ENCODE measurements at regions not wholly inside any gene's neighbourhood (a gene's known extent, or its start where the extent isn't known, plus 50 kb on each side); places are given as distances from the start of the nearest gene placed in this dataset.

- no peaks in the 10 kb centered on the region for H3K9me3 ChIP-seq (ENCODE audit: insufficient read depth, low read depth, low read length)
- H3K4me3 ChIP-seq (ENCODE audit: low read length, poor library complexity, severe bottlenecking), result no peak overlapping the region
- H3K4me1 ChIP-seq (ENCODE audit: insufficient read depth, low read length, poor library complexity, severe bottlenecking), result no peaks in the 10 kb centered on the region
- no peaks in the 10 kb centered on the region for H3K27me3 ChIP-seq (ENCODE audit: insufficient read depth, low read length, poor library complexity, severe bottlenecking)
- H3K79me2 ChIP-seq (ENCODE audit: insufficient read depth, low read length), result no peaks in the 10 kb centered on the region
- no peak overlapping the region for H2AFZ ChIP-seq (ENCODE audit: low read length)
- no peaks in the 10 kb centered on the region for H3K9me2 ChIP-seq (replicated peaks; ENCODE audit: low read depth, low read length)
- H3K36me3 ChIP-seq (ENCODE audit: insufficient read depth, low read length), result no peaks in the 10 kb centered on the region
- no peak overlapping the region for H3K9ac ChIP-seq (ENCODE audit: low read depth, low read length, poor library complexity, severe bottlenecking)
- no peaks in the 10 kb centered on the region for H4K20me1 ChIP-seq (ENCODE audit: insufficient read depth, low read length, poor library complexity, severe bottlenecking)
- no peaks in the 10 kb centered on the region for H3F3A ChIP-seq (ENCODE audit: low read depth)
- TF ChIP-seq EZH2phosphoT487 (IDR thresholded peaks at IDR 0.05; ENCODE audit: borderline replicate concordance) (no peak), CTCF (conservative IDR thresholded peaks at IDR 0.05; ENCODE audit: low read length) (no peak)
- H3K4me2 ChIP-seq (ENCODE audit: low read depth, low read length, poor library complexity, severe bottlenecking), result no peak overlapping the region
These were observed 142.4 kb upstream of the NRIP1 start for GRCh38 chr21:15207231-15207630.

GRCh38 chr21:15207635-15208370, 143.0 kb upstream of the NRIP1 start:
- Histone ChIP-seq H3K9me3 (ENCODE audit: insufficient read depth, low read depth, low read length) (no peaks in the 10 kb centered on the region), H3K4me1 (ENCODE audit: insufficient read depth, low read length, poor library complexity, severe bottlenecking) (no peaks in the 10 kb centered on the region), H3K4me3 (ENCODE audit: low read length, poor library complexity, severe bottlenecking) (no peak overlapping the region), H2AFZ (ENCODE audit: low read length) (no peak overlapping the region), H3K4me2 (ENCODE audit: low read depth, low read length, poor library complexity, severe bottlenecking) (no peak overlapping the region), H3K9ac (ENCODE audit: low read depth, low read length, poor library complexity, severe bottlenecking) (no peak overlapping the region), H3K79me2 (ENCODE audit: insufficient read depth, low read length) (no peaks in the 10 kb centered on the region), H4K20me1 (ENCODE audit: insufficient read depth, low read length, poor library complexity, severe bottlenecking) (no peaks in the 10 kb centered on the region), H3K9me2 (replicated peaks; ENCODE audit: low read depth, low read length) (no peaks in the 10 kb centered on the region), H3F3A (ENCODE audit: low read depth) (no peaks in the 10 kb centered on the region), H3K27me3 (ENCODE audit: insufficient read depth, low read length, poor library complexity, severe bottlenecking) (no peaks in the 10 kb centered on the region), H3K36me3 (ENCODE audit: insufficient read depth, low read length) (no peaks in the 10 kb centered on the region)
- TF ChIP-seq CTCF (conservative IDR thresholded peaks at IDR 0.05; ENCODE audit: low read length) (no peak), EZH2phosphoT487 (IDR thresholded peaks at IDR 0.05; ENCODE audit: borderline replicate concordance) (no peak)

GRCh38 chr21:15208786-15209185, 144.0 kb upstream of the NRIP1 start:
- Histone ChIP-seq H3K4me3 (ENCODE audit: low read length, poor library complexity, severe bottlenecking) (no peak overlapping the region), H3K9me2 (replicated peaks; ENCODE audit: low read depth, low read length) (no peaks in the 10 kb centered on the region), H2AFZ (ENCODE audit: low read length) (no peak overlapping the region), H3K4me1 (ENCODE audit: insufficient read depth, low read length, poor library complexity, severe bottlenecking) (no peaks in the 10 kb centered on the region), H3F3A (ENCODE audit: low read depth) (no peaks in the 10 kb centered on the region), H3K9ac (ENCODE audit: low read depth, low read length, poor library complexity, severe bottlenecking) (no peak overlapping the region), H3K4me2 (ENCODE audit: low read depth, low read length, poor library complexity, severe bottlenecking) (no peak overlapping the region), H3K9me3 (ENCODE audit: insufficient read depth, low read depth, low read length) (no peaks in the 10 kb centered on the region), H4K20me1 (ENCODE audit: insufficient read depth, low read length, poor library complexity, severe bottlenecking) (no peaks in the 10 kb centered on the region), H3K79me2 (ENCODE audit: insufficient read depth, low read length) (no peaks in the 10 kb centered on the region), H3K27me3 (ENCODE audit: insufficient read depth, low read length, poor library complexity, severe bottlenecking) (no peaks in the 10 kb centered on the region), H3K36me3 (ENCODE audit: insufficient read depth, low read length) (no peaks in the 10 kb centered on the region)
- TF ChIP-seq CTCF (conservative IDR thresholded peaks at IDR 0.05; ENCODE audit: low read length) (no peak), EZH2phosphoT487 (IDR thresholded peaks at IDR 0.05; ENCODE audit: borderline replicate concordance) (no peak)
